Esophagus squamous epithelium (tissue), 5 donors: ENCODE measurements at regions not wholly inside any gene's neighbourhood (a gene's known extent, or its start where the extent isn't known, plus 50 kb on each side); places are given as distances from the start of the nearest gene placed in this dataset.

Source experiments
- DNase-seq: peaks from one replicate; lab custom pipeline; 2025; lab: John Stamatoyannopoulos, UW
- H3K27ac ChIP-seq, 4 donors: fragments of 200-600 bp; sonication (generic); one replicate each; pipeline ENCODE4 v1.5.1; 2016 to 2019; ENCODE audit warnings: mild to moderate bottlenecking in 1 of 4
- H3K27me3 ChIP-seq, 4 donors: fragments of 200-600 bp; sonication (generic); 1 replicate in 3 of 4; 2 replicates in 1 of 4; pipeline versions ENCODE4 v1.5.1 to v1.6.0; 2017 to 2021; ENCODE audit warnings: antibody characterized with exemption in 1 of 4
- H3K36me3 ChIP-seq, 3 donors: fragments of 200-600 bp; sonication (generic); one replicate each; pipeline ENCODE4 v1.5.1; 2016 to 2019
- H3K4me1 ChIP-seq, 3 donors: fragments of 200-600 bp; sonication (generic); one replicate each; pipeline ENCODE4 v1.5.1; 2017 to 2019
- H3K4me3 ChIP-seq, 4 donors: fragments of 200-600 bp; sonication (generic); 1 replicate in 3 of 4; 2 replicates in 1 of 4; pipeline ENCODE4 v1.5.1; 2016 to 2019; ENCODE audit warnings: mild to moderate bottlenecking in 2 of 4, moderate library complexity in 1 of 4
- H3K9me3 ChIP-seq, 3 donors: fragments of 200-600 bp; sonication (generic); one replicate each; pipeline ENCODE4 v1.5.1; 2016 to 2019
- POLR2A ChIP-seq, 4 donors: fragments of 450-650 bp; IDR thresholded peaks; one replicate each; pipeline ENCODE4 v1.6.1; 2017; ENCODE audit warnings: antibody characterized with exemption in 4 of 4, mild to moderate bottlenecking in 4 of 4, moderate library complexity in 3 of 4
- WGBS, 2 donors: methylation state at CpG; one replicate each; pipeline ENCODE4 v1.1.5; 2018; 5-methylcytosine and 5-hydroxymethylcytosine counted together
- intact Hi-C: fragments of 100-400 bp; cut with DNase I; formaldehyde crosslinking; loops from one replicate; pipeline ENCODE4 v1.15.0; 2022
- TF ChIP-seq, protein P1 (sequence below), 6 experiments: fragments of 450-650 bp in 4 of 6; fragments of 200-600 bp in 2 of 6; sonication (generic) in 2 of 6; IDR thresholded peaks; one replicate each; pipeline ENCODE4 v1.5.1; 2016 to 2019; ENCODE audit warnings: antibody characterized with exemption in 6 of 6, mild to moderate bottlenecking in 4 of 6, moderate library complexity in 4 of 6
- donor health status: DM: yes; HTN: yes; CAD: no.

DNA sequence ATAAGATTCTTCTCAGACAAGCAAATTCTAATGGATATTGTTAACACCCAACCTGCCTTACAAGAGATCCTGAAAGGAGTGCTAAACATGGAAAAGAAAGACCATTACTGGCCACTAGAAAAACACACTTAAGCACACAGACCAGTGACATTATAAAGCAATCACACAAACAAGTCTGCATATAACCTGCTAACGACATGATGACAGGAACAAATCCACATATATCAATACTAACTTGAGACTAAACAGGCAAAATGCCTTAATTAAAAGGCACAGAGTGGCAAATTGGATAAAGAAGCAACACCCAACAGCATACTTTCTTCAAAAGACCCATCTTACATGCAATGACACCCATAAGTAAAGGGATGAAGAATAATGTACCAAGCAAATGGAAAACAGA lies 100.5 kb upstream of the PCDH18 start:
- Histone ChIP-seq H3K36me3 (no peaks in the 10 kb centered on the region), H3K27me3 (no peaks in the 10 kb centered on the region), H3K4me3 (no peak overlapping the region), H3K9me3 (no peaks in the 10 kb centered on the region), H3K4me1 (peaks cover 0 to 3% (median 0%) of the 10 kb centered on the region in 3 donors), H3K27ac (no peak overlapping the region)
- TF ChIP-seq, protein P1, sequence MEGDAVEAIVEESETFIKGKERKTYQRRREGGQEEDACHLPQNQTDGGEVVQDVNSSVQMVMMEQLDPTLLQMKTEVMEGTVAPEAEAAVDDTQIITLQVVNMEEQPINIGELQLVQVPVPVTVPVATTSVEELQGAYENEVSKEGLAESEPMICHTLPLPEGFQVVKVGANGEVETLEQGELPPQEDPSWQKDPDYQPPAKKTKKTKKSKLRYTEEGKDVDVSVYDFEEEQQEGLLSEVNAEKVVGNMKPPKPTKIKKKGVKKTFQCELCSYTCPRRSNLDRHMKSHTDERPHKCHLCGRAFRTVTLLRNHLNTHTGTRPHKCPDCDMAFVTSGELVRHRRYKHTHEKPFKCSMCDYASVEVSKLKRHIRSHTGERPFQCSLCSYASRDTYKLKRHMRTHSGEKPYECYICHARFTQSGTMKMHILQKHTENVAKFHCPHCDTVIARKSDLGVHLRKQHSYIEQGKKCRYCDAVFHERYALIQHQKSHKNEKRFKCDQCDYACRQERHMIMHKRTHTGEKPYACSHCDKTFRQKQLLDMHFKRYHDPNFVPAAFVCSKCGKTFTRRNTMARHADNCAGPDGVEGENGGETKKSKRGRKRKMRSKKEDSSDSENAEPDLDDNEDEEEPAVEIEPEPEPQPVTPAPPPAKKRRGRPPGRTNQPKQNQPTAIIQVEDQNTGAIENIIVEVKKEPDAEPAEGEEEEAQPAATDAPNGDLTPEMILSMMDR (IDR thresholded peaks at IDR 0.05): no peak
- no peak for TF ChIP-seq POLR2A (IDR thresholded peaks at IDR 0.05)
- no peak for DNase-seq
- 67 to 85% methylated on average over 1 of the region's 1 CpG for WGBS, 2 donors
- intact Hi-C loops: no loop called here

DNA sequence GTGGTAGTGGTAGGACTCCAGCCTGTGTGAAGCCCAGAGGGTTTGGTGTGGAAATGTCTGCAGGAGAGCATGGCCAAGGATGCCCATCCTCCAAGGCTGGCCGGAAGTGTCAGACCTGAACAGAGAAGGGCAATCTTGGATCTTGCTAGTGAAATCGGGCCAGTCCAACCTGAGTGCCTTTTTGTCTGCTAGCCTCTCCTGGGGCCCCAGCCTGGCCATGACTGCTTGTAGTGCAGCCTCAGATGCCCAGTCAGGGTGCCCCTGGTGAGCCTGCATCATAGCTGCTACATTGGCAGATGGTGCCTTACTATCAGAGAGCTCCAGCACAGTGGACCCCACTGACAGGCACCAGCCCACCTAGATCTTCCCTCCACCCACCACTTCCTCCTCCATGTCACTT lies 99.3 kb upstream of the PCDH18 start:
- Histone ChIP-seq H3K4me1 (peaks cover 0 to 3% (median 0%) of the 10 kb centered on the region in 3 donors), H3K27ac (no peak overlapping the region), H3K4me3 (no peak overlapping the region), H3K27me3 (no peaks in the 10 kb centered on the region), H3K36me3 (no peaks in the 10 kb centered on the region), H3K9me3 (no peaks in the 10 kb centered on the region)
- no peak for TF ChIP-seq POLR2A (IDR thresholded peaks at IDR 0.05)
- TF ChIP-seq, protein P1 (IDR thresholded peaks at IDR 0.05): no peak
- no peak for DNase-seq
- 94 to 100% methylated on average over 2 of the region's 2 CpGs for WGBS, 2 donors
- intact Hi-C loops: no loop called here

DNA sequence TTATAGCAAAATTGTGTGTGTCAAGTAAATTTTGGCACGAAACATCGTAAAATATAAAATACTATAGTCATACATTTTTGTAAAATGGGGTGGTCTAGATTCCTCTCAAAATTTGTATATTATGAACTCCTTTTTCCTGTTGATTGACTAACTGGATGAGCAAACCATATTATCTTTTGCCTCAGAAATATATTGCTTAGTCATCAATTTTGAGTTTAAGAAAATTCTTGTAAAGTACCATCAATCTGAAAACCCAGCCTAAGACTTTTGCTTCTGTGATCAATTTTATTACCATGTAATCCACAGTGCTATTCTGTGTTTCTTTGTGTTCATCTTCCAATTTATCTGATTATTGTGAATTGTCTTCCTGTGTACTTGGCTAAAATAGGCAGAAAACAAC lies 98.0 kb upstream of the PCDH18 start:
- Histone ChIP-seq H3K4me3 (no peak overlapping the region), H3K36me3 (no peaks in the 10 kb centered on the region), H3K9me3 (no peaks in the 10 kb centered on the region), H3K4me1 (peaks cover 0 to 3% (median 0%) of the 10 kb centered on the region in 3 donors), H3K27me3 (no peaks in the 10 kb centered on the region), H3K27ac (no peak overlapping the region)
- DNase-seq: no peak
- WGBS, 2 donors: 88 to 96% methylated on average over 2 of the region's 2 CpGs
- TF ChIP-seq, protein P1 (IDR thresholded peaks at IDR 0.05): no peak
- no peak for TF ChIP-seq POLR2A (IDR thresholded peaks at IDR 0.05)
- intact Hi-C loops: no loop called here

DNA sequence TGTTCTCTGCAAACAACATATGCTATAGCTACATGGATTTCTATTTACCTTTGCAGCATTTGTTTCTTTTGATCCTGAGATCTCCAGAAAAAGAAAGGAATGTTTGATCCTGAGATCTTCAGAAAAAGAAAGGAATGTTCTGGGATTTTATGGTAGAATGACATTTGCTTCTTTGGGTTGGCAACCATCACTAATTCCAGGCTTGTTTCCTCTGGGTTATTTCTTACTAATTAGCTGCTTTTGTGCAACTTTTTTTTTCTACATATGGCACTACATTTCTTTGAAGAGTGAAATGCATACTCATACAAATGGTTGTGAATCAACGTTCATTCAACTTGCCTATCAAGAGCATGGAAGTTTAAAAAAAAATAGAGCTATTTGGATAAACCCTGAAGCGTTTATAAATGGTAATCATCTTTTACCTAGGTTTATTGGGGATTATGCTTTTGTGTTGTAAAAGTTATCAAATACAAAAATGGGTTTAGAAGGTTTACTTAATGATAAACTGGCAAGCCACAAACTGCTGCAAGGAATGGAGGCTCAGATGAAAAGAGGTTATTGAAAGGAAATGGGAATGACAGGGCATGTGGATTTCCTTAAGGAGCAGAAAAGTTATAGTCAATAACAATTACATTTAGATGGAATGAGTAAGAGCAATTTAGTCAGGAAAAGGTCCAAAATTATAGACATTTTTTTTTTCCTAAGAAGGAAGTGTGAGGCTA lies 95.6 kb upstream of the PCDH18 start:
- Histone ChIP-seq H3K27me3 (no peaks in the 10 kb centered on the region), H3K27ac (no peak overlapping the region), H3K9me3 (no peaks in the 10 kb centered on the region), H3K4me3 (no peak overlapping the region), H3K36me3 (no peaks in the 10 kb centered on the region), H3K4me1 (no peaks in the 10 kb centered on the region)
- DNase-seq: no peak
- 31 to 49% methylated on average over 2 of the region's 2 CpGs for WGBS, 2 donors
- TF ChIP-seq POLR2A (IDR thresholded peaks at IDR 0.05): no peak
- TF ChIP-seq, protein P1 (IDR thresholded peaks at IDR 0.05): no peak
- intact Hi-C loops: no loop called here

DNA sequence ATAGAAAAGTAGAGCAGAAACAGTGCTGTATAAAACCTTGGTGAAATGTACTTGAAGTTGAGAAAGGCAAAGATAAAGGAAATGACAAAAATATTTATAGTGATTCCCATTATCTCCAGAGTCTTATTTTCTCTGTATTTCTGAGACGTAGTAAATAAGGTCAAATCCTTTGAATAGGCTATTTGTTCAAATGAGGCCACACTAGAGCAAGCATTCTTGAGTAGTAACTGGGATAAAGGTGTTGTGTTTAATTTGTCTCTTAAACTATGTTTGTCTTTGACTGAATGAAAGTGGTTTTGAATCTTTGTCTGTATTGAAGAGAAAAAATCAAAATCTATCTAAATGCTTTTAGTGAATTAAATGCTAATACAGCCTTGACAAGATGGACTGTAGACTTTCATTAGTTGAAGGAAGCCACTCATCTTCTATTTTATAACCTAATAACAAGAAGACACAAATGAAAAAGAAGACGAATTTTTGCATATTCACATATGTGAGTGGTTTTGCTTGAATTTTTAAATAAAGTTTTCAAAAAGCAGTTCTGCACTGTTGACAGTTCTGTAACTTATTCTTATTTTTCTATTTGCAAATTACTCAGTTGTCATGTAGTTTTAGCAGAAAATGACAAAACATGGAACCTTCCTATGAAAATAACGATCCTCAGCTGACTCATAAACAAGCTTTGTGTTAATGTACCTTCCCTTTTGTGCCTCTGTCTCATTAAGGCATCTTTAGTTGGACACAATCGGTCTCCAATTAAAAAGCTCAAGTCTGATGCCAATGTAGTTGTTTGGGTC lies 94.8 kb upstream of the PCDH18 start:
- no peak for DNase-seq
- no peak overlapping the region for H3K4me3 ChIP-seq
- TF ChIP-seq, protein P1 (IDR thresholded peaks at IDR 0.05): no peak
- no peak for TF ChIP-seq POLR2A (IDR thresholded peaks at IDR 0.05)
- no peak overlapping the region for H3K27ac ChIP-seq
- no peaks in the 10 kb centered on the region for H3K9me3 ChIP-seq
- H3K27me3 ChIP-seq: no peaks in the 10 kb centered on the region
- intact Hi-C loops: no loop called here
- H3K36me3 ChIP-seq: no peaks in the 10 kb centered on the region
- 49 to 53% methylated on average over 4 of the region's 4 CpGs for WGBS, 2 donors
- no peaks in the 10 kb centered on the region for H3K4me1 ChIP-seq
